Fibroblast of the aortic adventitia (primary cell): ENCODE measurements at regions not wholly inside any gene's neighbourhood (a gene's known extent, or its start where the extent isn't known, plus 50 kb on each side); places are given as distances from the start of the nearest gene placed in this dataset.
"Not testable (repeated sequence)": the region's sequence is repeated elsewhere in the genome, so short reads cannot be mapped to it uniquely, and the experiment has no call there.

ENCODE experiments used
- DNase-seq: peaks from one replicate; pipeline ENCODE4 v3.0.0-alpha.2; 2010; ENCODE audit warnings: low read depth
- H3K4me3 ChIP-seq: 2 replicates; pipeline ENCODE4 v1.5.1; 2011; ENCODE audit warnings: low read depth, mild to moderate bottlenecking, control low read depth, low read length, moderate library complexity
- CTCF ChIP-seq: IDR thresholded peaks from 2 replicates; pipeline ENCODE4 v1.5.1; 2011; ENCODE audit warnings: mild to moderate bottlenecking, low read length, control low read depth, inconsistent platforms; ENCODE audit not compliant: insufficient read depth

GRCh38 chr20:20786428-20786827, 74.0 kb upstream of the RALGAPA2 start:
- no peak for TF ChIP-seq CTCF
- no peak for DNase-seq
- H3K4me3 ChIP-seq: no peak overlapping the region

- no peak overlapping the region for H3K4me3 ChIP-seq
- no peak for TF ChIP-seq CTCF
- no peak for DNase-seq
These were observed 72.8 kb upstream of the RALGAPA2 start for GRCh38 chr20:20785226-20785625.

- not testable (repeated sequence) for DNase-seq, H3K4me3 ChIP-seq
These were observed 72.0 kb upstream of the RALGAPA2 start for GRCh38 chr20:20784450-20784849.

GRCh38 chr20:20783450-20783849, 71.0 kb upstream of the RALGAPA2 start:
- no peak overlapping the region for H3K4me3 ChIP-seq
- no peak for TF ChIP-seq CTCF
- no peak for DNase-seq

- H3K4me3 ChIP-seq: no peak overlapping the region
- no peak for DNase-seq
- TF ChIP-seq CTCF: no peak
These were observed 70.3 kb upstream of the RALGAPA2 start for GRCh38 chr20:20782755-20783154.

DNA sequence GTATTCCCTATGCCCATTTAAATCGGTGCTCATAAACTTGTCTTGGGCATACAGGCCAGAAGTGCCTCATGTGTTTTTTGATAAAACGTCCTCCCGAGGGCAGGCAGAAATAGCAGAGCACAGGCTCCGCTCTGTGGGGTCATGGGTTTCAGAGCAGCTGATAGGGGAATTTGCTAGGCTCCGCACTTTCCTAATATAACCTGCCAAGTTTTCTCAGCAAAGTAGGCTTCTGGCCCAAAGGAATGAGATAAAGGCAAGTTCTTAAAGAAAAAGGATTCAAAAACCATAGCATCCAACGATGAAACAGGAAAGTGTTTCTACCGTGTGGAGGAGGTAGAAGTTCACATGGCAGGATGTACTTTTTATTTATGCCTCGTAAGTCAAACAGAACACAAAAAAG, 69.8 kb upstream of the RALGAPA2 start:
- DNase-seq: peak; percentile 12
- no peak for TF ChIP-seq CTCF
- H3K4me3 ChIP-seq: no peak overlapping the region

GRCh38 chr20:20781029-20781428, 68.6 kb upstream of the RALGAPA2 start:
- no peak for TF ChIP-seq CTCF
- H3K4me3 ChIP-seq: no peak overlapping the region
- DNase-seq: no peak
